K562 (cell line): ENCODE measurements at regions not wholly inside any gene's neighbourhood (a gene's known extent, or its start where the extent isn't known, plus 50 kb on each side); places are given as distances from the start of the nearest gene placed in this dataset.

ENCODE experiments used
- CEBPB ChIP-seq: fragments of 450-650 bp; IDR thresholded peaks from 2 replicates; pipeline ENCODE4 v1.6.1; 2016; ENCODE audit warnings: missing genetic modification characterization, missing compliant biosample characterization
- CXXC5 ChIP-seq: fragments of 250-450 bp; sonication (Bioruptor Pico); IDR thresholded peaks from 2 replicates; pipeline ENCODE4 v1.8.0; 2022; ENCODE audit warnings: inconsistent platforms, mild to moderate bottlenecking, moderate library complexity
- DACH1 ChIP-seq: fragments of 450-650 bp; IDR thresholded peaks from 2 replicates; pipeline ENCODE4 v1.6.1; 2018; ENCODE audit not compliant: partially characterized antibody
- DIDO1 ChIP-seq: fragments of 450-650 bp; IDR thresholded peaks from 2 replicates; pipeline ENCODE4 v1.6.1; 2016; ENCODE audit warnings: low read depth, missing biosample characterization, missing genetic modification characterization
- ELK1 ChIP-seq: sonication (generic); formaldehyde crosslinking; IDR thresholded peaks from 2 replicates; pipeline ENCODE4 v1.8.1; 2022; ENCODE audit warnings: missing genetic modification reagents
- FOXA1 ChIP-seq: fragments of 450-650 bp; IDR thresholded peaks from 2 replicates; pipeline ENCODE4 v1.6.1; 2016; ENCODE audit warnings: mild to moderate bottlenecking, borderline replicate concordance
- FOXO4 ChIP-seq: fragments of 450-650 bp; formaldehyde crosslinking; IDR thresholded peaks from 2 replicates; pipeline ENCODE4 v1.4.0; 2020; ENCODE audit warnings: mild to moderate bottlenecking, moderate library complexity
- JUND ChIP-seq, 2 experiments: IDR thresholded peaks; 2 replicates in 1 of 2; 3 replicates in 1 of 2; pipeline ENCODE4 v1.6.1; 2011; ENCODE audit warnings: borderline replicate concordance in 2 of 2, low read depth in 2 of 2, low read length in 2 of 2, improper control_type of control experiment in 1 of 2, missing biosample characterization in 1 of 2, missing genetic modification characterization in 1 of 2, missing genetic modification reagents in 1 of 2
- MBD1 ChIP-seq: fragments of 250-450 bp; sonication (Bioruptor Pico); IDR thresholded peaks from 2 replicates; pipeline ENCODE4 v1.8.0; 2022; ENCODE audit warnings: inconsistent platforms
- MED1 ChIP-seq: sonication (generic); formaldehyde crosslinking; IDR thresholded peaks from 2 replicates; pipeline ENCODE4 v1.8.1; 2023; ENCODE audit warnings: missing genetic modification reagents, borderline replicate concordance
- PBX2 ChIP-seq, 2 experiments: IDR thresholded peaks in 1 of 2; conservative IDR thresholded peaks in 1 of 2; 2 replicates each; pipeline ENCODE4 v1.6.1; 2016; ENCODE audit warnings: low read depth in 2 of 2, mild to moderate bottlenecking in 1 of 2, missing compliant biosample characterization in 1 of 2, missing genetic modification characterization in 1 of 2, moderate library complexity in 1 of 2
- PYGO2 ChIP-seq: fragments of 450-650 bp; IDR thresholded peaks from 2 replicates; pipeline ENCODE4 v1.6.1; 2016; ENCODE audit warnings: mild to moderate bottlenecking, missing genetic modification characterization, moderate library complexity, missing compliant biosample characterization
- RBM14 ChIP-seq: fragments of 200-400 bp; formaldehyde crosslinking; IDR thresholded peaks from 2 replicates; pipeline ENCODE4 v1.6.1; 2018; ENCODE audit warnings: low read depth, mild to moderate bottlenecking, low read length, moderate library complexity, borderline replicate concordance; ENCODE audit not compliant: insufficient read depth
- RUNX1 ChIP-seq: sonication (generic); IDR thresholded peaks from 2 replicates; pipeline ENCODE4 v1.6.1; 2016; ENCODE audit warnings: antibody characterized with exemption, low read depth
- SMC3 ChIP-seq: conservative IDR thresholded peaks from 2 replicates; pipeline ENCODE4 v1.6.1; 2011; ENCODE audit warnings: low read depth, low read length, improper control_type of control experiment; ENCODE audit not compliant: insufficient read depth
- USF1 ChIP-seq: sonication (generic); formaldehyde crosslinking; IDR thresholded peaks from 2 replicates; pipeline ENCODE4 v1.9.0; 2022; ENCODE audit warnings: mild to moderate bottlenecking, missing genetic modification reagents
- XRCC3 ChIP-seq: fragments of 450-650 bp; IDR thresholded peaks from 2 replicates; pipeline ENCODE4 v1.6.1; 2017; ENCODE audit warnings: mild to moderate bottlenecking, moderate library complexity
- ZNF143 ChIP-seq: sonication (generic); formaldehyde crosslinking; IDR thresholded peaks from 2 replicates; pipeline ENCODE4 v1.9.0; 2022; ENCODE audit warnings: mild to moderate bottlenecking, missing genetic modification reagents

GRCh38 chr7:142357953-142358520, 100.2 kb upstream of the PRSS58 start (continued):
- TF ChIP-seq PBX2 (CRISPR knock-in tag; IDR thresholded peaks at IDR 0.05; ENCODE audit: low read depth) (no peak), PBX2 (tag; conservative IDR thresholded peaks at IDR 0.05; ENCODE audit: low read depth) (no peak), PYGO2 (tag) (0 out of 2 replicates have a peak, but pooled peaks have one; percentile 2), XRCC3 (no peak), FOXA1 (no peak), FOXO4 (CRISPR knock-in tag) (no peak), CEBPB (tag) (peak; percentile 63; the same call in 1 of the 2 replicates), ZNF143 (CRISPR knock-in tag) (peak; percentile 75), DACH1 (no peak), RBM14 (no peak), JUND (IDR thresholded peaks at IDR 0.05; ENCODE audit: borderline replicate concordance, low read depth, low read length) (peak; percentile 55; the same call in 1 of the 2 replicates), JUND (tag; IDR thresholded peaks at IDR 0.05; ENCODE audit: borderline replicate concordance, low read depth, low read length) (no peak; the same call in 2 of the 3 replicates), ELK1 (CRISPR knock-in tag) (no peak), DIDO1 (tag) (0 out of 2 replicates have a peak, but pooled peaks have one; percentile 19), SMC3 (0 out of 2 replicates have a peak, but pooled peaks have one; percentile 22), MED1 (no peak), USF1 (0 out of 2 replicates have a peak, but pooled peaks have one; percentile 13), MBD1 (CRISPR knock-in tag) (no peak), RUNX1 (no peak), CXXC5 (CRISPR knock-in tag) (no peak)
